K562 (cell line): ENCODE measurements at regions not wholly inside any gene's neighbourhood (a gene's known extent, or its start where the extent isn't known, plus 50 kb on each side); places are given as distances from the start of the nearest gene placed in this dataset.

Experiments
- ATAC-seq: fragments of 200-7000 bp; cut with Tn5 transposase; 3 replicates; pipeline ENCODE4 v1.9.1; 2020; ENCODE audit warnings: moderate library complexity
- BruUV-seq: library from RNA; stranded (reverse); fragments of 400-500 nt; replicated peaks from 2 replicates; lab custom pipeline; 2021; lab: Mats Ljungman, UMichigan
- CTCF ChIA-PET: fragments of 300-600 bp; formaldehyde crosslinking; extraction: SDS; loops from one replicate; lab custom pipeline; 2021; ENCODE audit warnings: low intra/inter-chr PET ratio; lab: Yijun Ruan, JAX
- POLR2A ChIA-PET: fragments of 300-600, 350-650 bp; sonication (Branson Sonifier 250); formaldehyde crosslinking; extraction: SDS; loops from one replicate; lab custom pipeline; 2021; ENCODE audit warnings: antibody characterized with exemption, inconsistent platforms; lab: Yijun Ruan, JAX
- DNase-seq, 4 experiments: peaks; one replicate each; pipeline versions ENCODE4 v3.0.0 to v3.0.0-alpha.2; 2011 to 2018; ENCODE audit warnings: low spot score in 3 of 4, mixed read lengths in 3 of 4; ENCODE audit errors: extremely low read depth in 1 of 4
- FAIRE-seq: peaks from 2 replicates; lab custom pipeline; 2011; peaks lifted over from hg19 to GRCh38; lab: Jason Lieb, UNC
- H2AFZ ChIP-seq: 2 replicates; pipeline ENCODE4 v1.6.0; 2011; ENCODE audit warnings: low read depth, low read length, control low read depth, inconsistent platforms
- H3K27ac ChIP-seq: fragments of 200-600 bp; 3 replicates; pipeline ENCODE4 v1.8.0; 2011; ENCODE audit warnings: low read depth, mild to moderate bottlenecking, control low read depth, inconsistent platforms, low read length, moderate library complexity, mixed read lengths; ENCODE audit errors: extremely low read depth
- H3K27me3 ChIP-seq, 2 experiments: fragments of 300-600 bp in 1 of 2; 2 replicates in 1 of 2; 3 replicates in 1 of 2; pipeline versions ENCODE4 v1.6.0 to v1.8.0; 2011; ENCODE audit warnings: inconsistent platforms in 2 of 2, low read length in 2 of 2, mild to moderate bottlenecking in 1 of 2, mixed read lengths in 1 of 2, moderate library complexity in 1 of 2; ENCODE audit not compliant: control insufficient read depth in 2 of 2, insufficient read depth in 2 of 2
- H3K36me3 ChIP-seq: fragments of 300-600 bp; 3 replicates; pipeline ENCODE4 v1.8.0; 2011; ENCODE audit warnings: mild to moderate bottlenecking, low read length, inconsistent platforms; ENCODE audit not compliant: control insufficient read depth, insufficient read depth
- H3K4me1 ChIP-seq, 2 experiments: fragments of 200-600 bp in 1 of 2; replicated peaks in 1 of 2; 2 replicates in 1 of 2; 3 replicates in 1 of 2; pipeline versions ENCODE4 v1.5.1 to v1.8.0; 2011; ENCODE audit warnings: inconsistent platforms in 2 of 2, low read length in 2 of 2, mild to moderate bottlenecking in 1 of 2, mixed read lengths in 1 of 2, moderate library complexity in 1 of 2; ENCODE audit not compliant: control insufficient read depth in 2 of 2, insufficient read depth in 2 of 2
- H3K4me2 ChIP-seq: 2 replicates; pipeline ENCODE4 v1.6.1; 2011; ENCODE audit warnings: low read length, control low read depth, inconsistent platforms, mixed read lengths; ENCODE audit not compliant: insufficient read depth
- H3K4me3 ChIP-seq: fragments of 200-600 bp; sonication (generic), shearing (Covaris generic); 2 replicates; pipeline ENCODE4 v1.5.1; 2016; ENCODE audit warnings: control low read depth, inconsistent platforms
- H3K79me2 ChIP-seq: fragments of 200-600 bp; 3 replicates; pipeline ENCODE4 v1.8.0; 2011; ENCODE audit warnings: low read length, inconsistent platforms; ENCODE audit not compliant: control insufficient read depth, insufficient read depth
- H3K9ac ChIP-seq, 2 experiments: 2 replicates each; pipeline versions ENCODE4 v1.6.0 to v1.6.1; 2011; ENCODE audit warnings: low read depth in 2 of 2, low read length in 2 of 2, control low read depth in 1 of 2, inconsistent platforms in 1 of 2, mild to moderate bottlenecking in 1 of 2, mixed read lengths in 1 of 2; ENCODE audit not compliant: insufficient read depth in 1 of 2
- H3K9me1 ChIP-seq: one replicate; pipeline ENCODE4 v1.6.0; 2011; ENCODE audit warnings: inconsistent platforms, mild to moderate bottlenecking, low read length, moderate library complexity; ENCODE audit not compliant: control insufficient read depth, insufficient read depth
- H3K9me3 ChIP-seq: replicated peaks from 2 replicates; pipeline ENCODE4 v1.5.1; 2011; ENCODE audit warnings: low read depth, low read length, inconsistent platforms; ENCODE audit not compliant: control insufficient read depth, insufficient read depth
- H4K20me1 ChIP-seq: replicated peaks from 2 replicates; pipeline ENCODE4 v1.6.1; 2011; ENCODE audit warnings: low read length, inconsistent platforms, mixed read lengths; ENCODE audit not compliant: control insufficient read depth, insufficient read depth
- E2F6 ChIP-seq, 2 experiments: IDR thresholded peaks; 2 replicates each; pipeline ENCODE4 v1.6.1; 2011; ENCODE audit warnings: borderline replicate concordance in 1 of 2, control low read depth in 1 of 2, low read depth in 1 of 2, low read length in 1 of 2, mild to moderate bottlenecking in 1 of 2, mixed read lengths in 1 of 2, moderate library complexity in 1 of 2; ENCODE audit not compliant: insufficient read depth in 1 of 2, insufficient read length in 1 of 2, poor library complexity in 1 of 2, severe bottlenecking in 1 of 2; ENCODE audit errors: extremely low read depth in 1 of 2
- FOXJ3 ChIP-seq: sonication (generic); formaldehyde crosslinking; IDR thresholded peaks from 2 replicates; pipeline ENCODE4 v1.4.0; 2020; ENCODE audit warnings: mild to moderate bottlenecking, missing genetic modification reagents
- PTBP1 ChIP-seq: fragments of 200-400 bp; formaldehyde crosslinking; IDR thresholded peaks from 2 replicates; pipeline ENCODE4 v1.6.1; 2017; ENCODE audit warnings: low read depth, low read length
- TAF1 ChIP-seq: IDR thresholded peaks from 2 replicates; pipeline ENCODE4 v1.6.1; 2011; ENCODE audit warnings: mild to moderate bottlenecking, low read length, moderate library complexity; ENCODE audit not compliant: insufficient read depth, control insufficient read depth, severe bottlenecking; ENCODE audit errors: extremely low read depth
- ZKSCAN1 ChIP-seq: fragments of 150-350 bp; IDR thresholded peaks from 2 replicates; pipeline ENCODE4 v1.6.1; 2016; ENCODE audit warnings: low read depth, low read length
- ZNF407 ChIP-seq: fragments of 450-650 bp; IDR thresholded peaks from 2 replicates; pipeline ENCODE4 v1.6.1; 2016; ENCODE audit warnings: low read depth
- WGBS: fragments of 100-300 bp; shearing (Covaris generic); methylation state at CpG from one replicate; pipeline ENCODE4 v1.1.6; 2016; ENCODE audit warnings: low coverage, mixed read lengths; ENCODE audit not compliant: insufficient coverage; ENCODE audit errors: missing lambda C conversion rate; 5-methylcytosine and 5-hydroxymethylcytosine counted together
- in situ Hi-C: fragments of 300-500 bp; cut with MboI; formaldehyde crosslinking; loops from 4 replicates; pipeline ENCODE4 v1.15.0; 2018; ENCODE audit warnings: inconsistent platforms, mixed read lengths
- intact Hi-C: fragments of 100-400 bp; cut with micrococcal nuclease; formaldehyde crosslinking; loops from 2 replicates; pipeline ENCODE4 v1.14.2; 2022

GRCh38 chr2:37809931-37810570 is 115.0 kb upstream of the RMDN2 start:
- no peak overlapping the region for H3K4me3 ChIP-seq
- no TSS peak for BruUV-seq
- H3K4me1 ChIP-seq, result no peaks in the 10 kb centered on the region
- no peak overlapping the region for H3K9ac ChIP-seq
- TF ChIP-seq ZKSCAN1 (no peak), TAF1 (no peak), FOXJ3 (CRISPR knock-in tag) (no peak), E2F6 (IDR thresholded peaks at IDR 0.05; ENCODE audit: borderline replicate concordance in 1 of 2, extremely low read depth in 1 of 2, insufficient read depth in 1 of 2, insufficient read length in 1 of 2, low read depth in 1 of 2, low read length in 1 of 2, poor library complexity in 1 of 2, severe bottlenecking in 1 of 2) (no peak), PTBP1 (no peak), ZNF407 (no peak)
- H3K27me3 ChIP-seq, result peaks cover 0 to 6% of the 10 kb centered on the region in 2 experiments; a peak in 2 of 5 replicates
- intact Hi-C loops, result no loop called here
- ChIA-PET POLR2A (interaction anchor here (0.7 kb wide), 1 partner anchor 30 kb away, joined by 3 read pairs; no protein-coding TSS in a partner anchor), CTCF (interaction anchor here (2.0 kb wide), 1 partner anchor 395 kb away, joined by 7 read pairs; no protein-coding TSS in a partner anchor)
- no peaks in the 10 kb centered on the region for H3K9me1 ChIP-seq
- no peak overlapping the region for H2AFZ ChIP-seq
- H3K4me2 ChIP-seq, result no peak overlapping the region
- in situ Hi-C loops, result no loop called here
- H3K79me2 ChIP-seq, result no peaks in the 10 kb centered on the region
- no peaks in the 10 kb centered on the region for H4K20me1 ChIP-seq
- no peak for FAIRE-seq
- H3K36me3 ChIP-seq, result no peaks in the 10 kb centered on the region
- H3K9me3 ChIP-seq, result no peaks in the 10 kb centered on the region; the same call in 1 of the 2 replicates
- no peak overlapping the region for H3K27ac ChIP-seq
- 3% methylated on average over 2 of the region's 2 CpGs for WGBS
- no peak for DNase-seq
- ATAC-seq, result no peak
